ENCODE measurements at regions not wholly inside any gene's neighbourhood (a gene's known extent, or its start where the extent isn't known, plus 50 kb on each side); places are given as distances from the start of the nearest gene placed in this dataset.
"Not testable (repeated sequence)": the region's sequence is repeated elsewhere in the genome, so short reads cannot be mapped to it uniquely, and the experiment has no call there.

- Histone ChIP-seq H3K27me3 (replicated peaks; ENCODE audit: insufficient read depth) (no peaks in the 10 kb centered on the region), H3K4me1 (ENCODE audit: control insufficient read depth in 1 of 2, low read depth in 2 of 2) (no peaks in the 10 kb centered on the region), H3K4me3 (no peak overlapping the region), H3K9me3 (no peaks in the 10 kb centered on the region), H3K27ac (no peak overlapping the region), H3K36me3 (no peaks in the 10 kb centered on the region)
- ATAC-seq (ENCODE audit: insufficient number of reproducible peaks, low FRiP score, low read depth) (no peak), DNase-seq (ENCODE audit: low spot score) (no peak)
- TF ChIP-seq, protein P1, sequence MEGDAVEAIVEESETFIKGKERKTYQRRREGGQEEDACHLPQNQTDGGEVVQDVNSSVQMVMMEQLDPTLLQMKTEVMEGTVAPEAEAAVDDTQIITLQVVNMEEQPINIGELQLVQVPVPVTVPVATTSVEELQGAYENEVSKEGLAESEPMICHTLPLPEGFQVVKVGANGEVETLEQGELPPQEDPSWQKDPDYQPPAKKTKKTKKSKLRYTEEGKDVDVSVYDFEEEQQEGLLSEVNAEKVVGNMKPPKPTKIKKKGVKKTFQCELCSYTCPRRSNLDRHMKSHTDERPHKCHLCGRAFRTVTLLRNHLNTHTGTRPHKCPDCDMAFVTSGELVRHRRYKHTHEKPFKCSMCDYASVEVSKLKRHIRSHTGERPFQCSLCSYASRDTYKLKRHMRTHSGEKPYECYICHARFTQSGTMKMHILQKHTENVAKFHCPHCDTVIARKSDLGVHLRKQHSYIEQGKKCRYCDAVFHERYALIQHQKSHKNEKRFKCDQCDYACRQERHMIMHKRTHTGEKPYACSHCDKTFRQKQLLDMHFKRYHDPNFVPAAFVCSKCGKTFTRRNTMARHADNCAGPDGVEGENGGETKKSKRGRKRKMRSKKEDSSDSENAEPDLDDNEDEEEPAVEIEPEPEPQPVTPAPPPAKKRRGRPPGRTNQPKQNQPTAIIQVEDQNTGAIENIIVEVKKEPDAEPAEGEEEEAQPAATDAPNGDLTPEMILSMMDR (IDR thresholded peaks at IDR 0.05) = no peak
Observed at GRCh38 chr13:100984085-100984705, 309.6 kb upstream of the TMTC4 start.

- no peak for DNase-seq (ENCODE audit: low spot score)
- H3K4me3 ChIP-seq = no peak overlapping the region
- no peaks in the 10 kb centered on the region for H3K36me3 ChIP-seq
- H3K27me3 ChIP-seq (replicated peaks; ENCODE audit: insufficient read depth) = no peaks in the 10 kb centered on the region
- H3K4me1 ChIP-seq (ENCODE audit: control insufficient read depth in 1 of 2, low read depth in 2 of 2) = no peaks in the 10 kb centered on the region
- no peak overlapping the region for H3K27ac ChIP-seq
- TF ChIP-seq, protein P1 (IDR thresholded peaks at IDR 0.05) = no peak
- no peak for ATAC-seq (ENCODE audit: insufficient number of reproducible peaks, low FRiP score, low read depth)
- H3K9me3 ChIP-seq = no peaks in the 10 kb centered on the region
Observed at GRCh38 chr13:100983111-100983510, 308.5 kb upstream of the TMTC4 start.

GRCh38 chr13:100980171-100980570 lies 305.6 kb upstream of the TMTC4 start:
- H3K27ac ChIP-seq = no peak overlapping the region
- no peaks in the 10 kb centered on the region for H3K4me1 ChIP-seq (ENCODE audit: control insufficient read depth in 1 of 2, low read depth in 2 of 2)
- H3K27me3 ChIP-seq (replicated peaks; ENCODE audit: insufficient read depth) = no peaks in the 10 kb centered on the region
- no peaks in the 10 kb centered on the region for H3K9me3 ChIP-seq
- H3K36me3 ChIP-seq = no peaks in the 10 kb centered on the region
- ATAC-seq (ENCODE audit: insufficient number of reproducible peaks, low FRiP score, low read depth) (no peak), DNase-seq (ENCODE audit: low spot score) (no peak)
- TF ChIP-seq, protein P1 (IDR thresholded peaks at IDR 0.05) = no peak
- H3K4me3 ChIP-seq = no peak overlapping the region

GRCh38 chr13:100977841-100978240 lies 303.2 kb upstream of the TMTC4 start:
- H3K4me3 ChIP-seq = no peak overlapping the region
- no peak overlapping the region for H3K27ac ChIP-seq
- no peaks in the 10 kb centered on the region for H3K4me1 ChIP-seq (ENCODE audit: control insufficient read depth in 1 of 2, low read depth in 2 of 2)
- TF ChIP-seq, protein P1 (IDR thresholded peaks at IDR 0.05) = no peak
- ATAC-seq (ENCODE audit: insufficient number of reproducible peaks, low FRiP score, low read depth) = no peak
- no peaks in the 10 kb centered on the region for H3K36me3 ChIP-seq
- no peak for DNase-seq (ENCODE audit: low spot score)
- no peaks in the 10 kb centered on the region for H3K9me3 ChIP-seq
- H3K27me3 ChIP-seq (replicated peaks; ENCODE audit: insufficient read depth) = no peaks in the 10 kb centered on the region

DNA sequence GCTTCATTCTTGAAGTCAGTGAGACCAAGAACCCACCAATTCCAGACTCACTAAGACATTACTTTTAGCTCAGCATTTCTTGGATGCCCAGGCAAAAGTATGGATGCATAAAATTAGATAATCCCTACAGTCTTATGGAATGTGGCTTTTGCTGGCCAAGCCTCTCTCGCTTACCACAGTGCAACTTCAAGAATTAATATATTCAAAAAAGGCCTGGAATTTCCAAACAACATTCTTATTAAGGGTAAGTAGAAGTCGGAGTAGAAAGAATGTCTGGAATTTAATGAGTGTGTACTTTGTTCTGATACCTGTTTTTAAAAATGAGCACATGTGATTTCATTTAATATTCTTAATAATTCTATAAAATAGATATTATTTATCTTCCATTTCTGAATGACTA lies 302.4 kb upstream of the TMTC4 start:
- Histone ChIP-seq H3K27me3 (replicated peaks; ENCODE audit: insufficient read depth) (no peaks in the 10 kb centered on the region), H3K4me3 (no peak overlapping the region), H3K36me3 (no peaks in the 10 kb centered on the region), H3K27ac (no peak overlapping the region), H3K9me3 (no peaks in the 10 kb centered on the region), H3K4me1 (ENCODE audit: control insufficient read depth in 1 of 2, low read depth in 2 of 2) (no peaks in the 10 kb centered on the region)
- TF ChIP-seq, protein P1 (IDR thresholded peaks at IDR 0.05) = no peak
- DNase-seq (ENCODE audit: low spot score) (no peak), ATAC-seq (ENCODE audit: insufficient number of reproducible peaks, low FRiP score, low read depth) (no peak)

- H3K27ac ChIP-seq; H3K4me1 ChIP-seq (ENCODE audit: control insufficient read depth in 1 of 2, low read depth in 2 of 2); H3K9me3 ChIP-seq; H3K4me3 ChIP-seq; ATAC-seq (ENCODE audit: insufficient number of reproducible peaks, low FRiP score, low read depth); H3K27me3 ChIP-seq (replicated peaks; ENCODE audit: insufficient read depth); DNase-seq (ENCODE audit: low spot score); H3K36me3 ChIP-seq: not testable (repeated sequence)
Observed at GRCh38 chr13:100975666-100976065, 301.1 kb upstream of the TMTC4 start.

All from thoracic aorta (tissue), 2 donors.